SJSA1 (cell line): ENCODE measurements at regions not wholly inside any gene's neighbourhood (a gene's known extent, or its start where the extent isn't known, plus 50 kb on each side); places are given as distances from the start of the nearest gene placed in this dataset.
A peak's percentile ranks its signal among the peaks of the same experiment; 100 is the strongest.

Experiments used
- DNase-seq, 2 experiments: peaks; one replicate each; pipeline ENCODE4 v3.0.0-alpha.2; 2015 to 2020; ENCODE audit warnings: low spot score in 2 of 2, low read depth in 1 of 2
- H3K27ac ChIP-seq: fragments of 250-450 bp; sonication (Bioruptor Pico); 2 replicates; pipeline ENCODE4 v1.5.1; 2020; ENCODE audit warnings: mild to moderate bottlenecking, moderate library complexity
- H3K27me3 ChIP-seq: fragments of 250-450 bp; sonication (Bioruptor Pico); replicated peaks from 2 replicates; pipeline ENCODE4 v1.5.1; 2020; ENCODE audit warnings: mild to moderate bottlenecking, moderate library complexity
- H3K36me3 ChIP-seq: fragments of 250-450 bp; sonication (Bioruptor Pico); 2 replicates; pipeline ENCODE4 v1.5.1; 2020; ENCODE audit warnings: mild to moderate bottlenecking
- H3K4me1 ChIP-seq: fragments of 250-450 bp; sonication (Bioruptor Pico); replicated peaks from 2 replicates; pipeline ENCODE4 v1.6.1; 2021; ENCODE audit warnings: mild to moderate bottlenecking
- H3K4me3 ChIP-seq: fragments of 250-450 bp; sonication (Bioruptor Pico); 2 replicates; pipeline ENCODE4 v1.5.1; 2020; ENCODE audit warnings: mild to moderate bottlenecking
- H3K9me3 ChIP-seq: fragments of 250-450 bp; sonication (Bioruptor Pico); replicated peaks from 2 replicates; pipeline ENCODE4 v1.5.1; 2020; ENCODE audit warnings: mild to moderate bottlenecking

DNA sequence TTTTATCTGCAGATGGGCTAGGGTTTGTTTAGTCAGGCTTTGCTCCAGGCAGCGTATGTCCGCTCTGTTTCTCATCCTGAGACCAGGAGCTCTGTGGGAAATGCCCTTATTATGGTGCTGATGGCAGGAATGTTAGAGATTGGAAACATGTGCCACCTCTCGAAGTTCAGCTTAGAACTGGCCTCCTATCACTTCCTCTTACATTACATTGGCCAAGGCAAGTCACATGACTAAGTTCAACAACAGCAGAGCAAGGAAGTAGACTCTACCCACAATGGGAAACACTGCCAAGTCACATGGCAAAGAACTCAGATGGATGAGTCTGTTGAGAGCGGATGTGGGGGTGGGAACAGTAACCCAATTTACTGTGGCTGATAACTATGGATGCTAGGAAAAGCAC lies 161.9 kb upstream of the WSCD2 start:
- Histone ChIP-seq H3K27me3 (no peaks in the 10 kb centered on the region; the same call in 1 of the 2 replicates), H3K9me3 (no peaks in the 10 kb centered on the region; the same call in 1 of the 2 replicates), H3K27ac (no peak overlapping the region), H3K4me1 (no peaks in the 10 kb centered on the region), H3K36me3 (no peaks in the 10 kb centered on the region), H3K4me3 (no peak overlapping the region)
- no peak for DNase-seq

DNA sequence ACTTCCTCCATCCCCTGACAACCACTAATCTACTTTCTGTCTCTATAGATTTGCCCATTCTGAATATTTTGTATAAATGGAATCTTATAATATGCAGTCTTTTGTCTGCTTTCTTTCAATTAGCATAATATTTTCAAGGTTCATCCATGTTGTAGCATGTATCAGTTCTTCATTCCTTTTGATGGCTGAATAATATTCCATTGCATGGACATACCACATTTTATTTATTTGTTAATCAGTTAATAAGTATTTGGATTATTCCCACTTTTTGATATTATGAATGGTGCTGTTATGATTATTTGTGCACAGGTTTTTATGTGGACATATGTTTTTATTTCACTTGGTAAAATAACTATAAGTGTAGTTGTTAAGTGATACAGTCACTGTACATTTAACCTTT lies 155.1 kb upstream of the WSCD2 start:
- Histone ChIP-seq H3K4me1 (no peaks in the 10 kb centered on the region), H3K27ac (no peak overlapping the region), H3K9me3 (no peaks in the 10 kb centered on the region), H3K4me3 (no peak overlapping the region), H3K36me3 (no peaks in the 10 kb centered on the region), H3K27me3 (no peaks in the 10 kb centered on the region)
- DNase-seq: no peak

DNA sequence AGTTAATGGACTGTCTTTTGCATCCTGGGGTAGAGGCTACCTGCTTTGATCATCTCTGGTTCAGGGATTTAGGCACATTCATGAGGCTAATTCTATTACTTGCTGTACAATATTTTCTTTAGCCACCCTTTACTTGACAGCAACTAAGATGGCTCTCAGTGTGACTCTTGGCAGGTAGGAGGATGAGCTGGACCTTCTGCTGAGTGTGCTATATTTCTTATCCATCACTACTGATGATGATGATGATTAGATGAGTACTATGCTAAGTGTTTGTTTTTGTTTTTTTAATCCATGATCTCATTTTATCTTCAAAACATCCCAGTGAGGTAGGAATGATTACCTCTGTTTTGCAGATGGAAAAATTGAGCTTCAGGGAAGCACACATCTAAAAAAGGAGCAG lies 152.8 kb upstream of the WSCD2 start:
- Histone ChIP-seq H3K36me3 (no peaks in the 10 kb centered on the region), H3K27me3 (no peaks in the 10 kb centered on the region), H3K27ac (no peak overlapping the region), H3K9me3 (no peaks in the 10 kb centered on the region), H3K4me3 (no peak overlapping the region), H3K4me1 (no peaks in the 10 kb centered on the region)
- no peak for DNase-seq

DNA sequence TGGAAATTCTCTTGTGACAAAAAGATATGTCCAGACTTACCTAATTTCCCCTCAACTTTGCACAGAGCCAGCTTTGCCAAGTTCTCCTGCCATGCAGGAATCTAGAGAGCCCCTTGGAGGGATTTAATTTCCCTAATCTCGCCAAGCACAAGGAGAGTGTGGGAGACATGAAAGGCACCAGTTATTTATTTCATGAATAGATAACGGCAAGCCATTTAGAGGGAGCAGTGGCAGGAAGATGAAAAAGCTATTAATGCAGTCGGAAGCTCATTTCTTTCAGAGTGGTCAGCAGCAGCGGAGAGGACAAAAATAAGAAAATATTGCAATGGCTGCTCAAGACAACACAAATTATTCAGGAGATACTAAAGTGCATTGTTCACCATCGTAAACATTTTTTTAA lies 150.9 kb upstream of the WSCD2 start:
- Histone ChIP-seq H3K36me3 (no peaks in the 10 kb centered on the region), H3K9me3 (no peaks in the 10 kb centered on the region), H3K4me1 (no peaks in the 10 kb centered on the region), H3K27ac (no peak overlapping the region), H3K27me3 (no peaks in the 10 kb centered on the region), H3K4me3 (no peak overlapping the region)
- no peak for DNase-seq

DNA sequence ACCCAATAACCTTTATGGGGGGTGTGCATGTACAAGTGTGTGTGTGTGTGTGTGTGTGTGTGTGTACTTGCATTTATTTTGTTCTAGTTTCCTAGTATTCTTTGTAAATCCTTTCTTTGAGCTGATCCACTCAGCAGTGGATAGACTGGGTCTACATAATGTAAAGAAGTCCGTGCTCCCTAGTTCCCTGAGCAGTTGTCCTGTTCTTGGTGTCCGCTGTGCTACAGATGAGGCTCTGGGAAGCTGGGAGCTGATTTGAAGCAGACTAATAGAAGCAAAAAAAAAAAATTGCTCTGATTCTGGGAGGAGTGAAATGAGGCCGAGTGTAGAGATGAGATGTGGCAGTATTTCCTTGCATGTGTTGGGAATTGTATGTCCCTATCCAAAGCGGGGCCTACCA lies 150.4 kb upstream of the WSCD2 start:
- Histone ChIP-seq H3K4me1 (no peaks in the 10 kb centered on the region), H3K27me3 (no peaks in the 10 kb centered on the region), H3K36me3 (no peaks in the 10 kb centered on the region), H3K4me3 (no peak overlapping the region), H3K27ac (no peak overlapping the region), H3K9me3 (no peaks in the 10 kb centered on the region)
- no peak for DNase-seq

DNA sequence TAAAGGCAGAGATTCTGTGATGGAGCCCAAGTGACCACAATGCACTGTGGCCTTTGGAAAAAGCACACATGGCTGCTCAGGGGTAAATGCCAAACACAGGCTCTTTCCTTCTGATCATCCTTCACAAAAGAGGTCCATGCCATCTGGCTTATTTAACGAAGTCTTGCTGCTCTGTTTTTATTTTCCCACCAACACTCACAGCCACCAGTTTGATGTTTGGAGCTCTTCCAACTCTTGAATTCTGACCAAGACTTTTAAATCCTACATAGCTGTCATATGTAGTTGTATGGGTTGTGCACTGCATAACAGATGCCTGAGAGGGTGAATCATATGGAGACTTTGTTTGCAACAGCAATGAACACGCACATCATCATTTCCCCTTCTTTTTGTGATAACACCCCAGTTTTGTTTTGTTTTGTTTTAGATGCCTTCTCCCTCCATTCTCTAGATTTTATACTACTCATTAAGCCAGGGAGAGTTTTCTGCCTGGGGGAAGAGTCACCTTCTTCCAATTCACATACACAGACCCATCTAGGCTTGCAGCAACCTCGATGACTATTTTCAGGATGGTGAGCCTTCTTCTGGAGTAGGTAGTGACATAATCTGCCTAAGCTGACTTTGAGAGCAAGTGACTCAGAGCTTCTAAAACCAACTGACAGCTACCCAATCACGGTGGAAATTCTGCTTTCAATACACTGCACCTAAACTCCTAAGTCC lies 145.2 kb upstream of the WSCD2 start:
- Histone ChIP-seq H3K9me3 (no peaks in the 10 kb centered on the region), H3K27me3 (no peaks in the 10 kb centered on the region), H3K36me3 (no peaks in the 10 kb centered on the region), H3K27ac (no peak overlapping the region), H3K4me1 (no peaks in the 10 kb centered on the region), H3K4me3 (no peak overlapping the region)
- peak in 1 of 2 experiments; percentile 2 for DNase-seq

DNA sequence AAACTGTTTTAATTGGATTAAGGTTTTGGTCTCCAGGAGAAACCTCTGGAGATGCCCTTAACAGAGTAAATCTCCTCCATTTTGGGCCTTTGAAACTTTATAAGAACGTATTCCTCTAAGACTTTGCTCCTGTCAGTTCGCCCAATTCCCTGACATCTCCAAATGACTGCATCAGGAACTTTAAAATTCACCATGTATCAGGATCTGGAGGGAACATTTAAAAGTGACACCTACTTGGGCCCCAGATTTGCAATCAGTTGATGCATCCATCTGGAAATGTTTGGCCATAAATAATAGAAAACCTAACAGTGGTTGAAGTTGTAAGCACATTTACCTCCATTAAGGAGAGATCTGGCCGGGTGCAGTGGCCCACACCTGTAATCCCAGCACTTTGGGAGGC lies 144.1 kb upstream of the WSCD2 start:
- Histone ChIP-seq H3K4me3 (no peak overlapping the region), H3K27me3 (no peaks in the 10 kb centered on the region), H3K36me3 (no peaks in the 10 kb centered on the region), H3K4me1 (no peaks in the 10 kb centered on the region), H3K27ac (no peak overlapping the region), H3K9me3 (no peaks in the 10 kb centered on the region)
- no peak for DNase-seq

DNA sequence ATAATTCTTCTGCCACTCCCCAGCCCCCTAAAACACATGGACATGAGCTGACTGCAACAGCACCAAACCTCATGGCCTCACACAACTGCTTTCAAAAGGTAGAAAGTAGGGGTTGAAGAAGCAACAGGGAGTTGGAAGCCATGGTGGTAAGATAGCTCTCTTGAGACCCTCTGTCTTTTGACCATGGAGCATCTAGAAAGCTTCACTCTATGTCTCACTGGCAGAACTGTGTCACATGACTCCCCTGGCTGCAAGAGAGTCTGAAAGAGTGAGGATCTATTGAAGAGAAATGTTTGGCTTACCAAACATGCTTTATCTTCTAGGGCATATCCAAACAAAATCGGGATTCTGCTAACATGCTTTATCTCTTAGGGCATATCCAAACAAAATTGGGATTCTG lies 142.9 kb upstream of the WSCD2 start:
- no peaks in the 10 kb centered on the region for H3K4me1 ChIP-seq
- H3K27ac ChIP-seq: no peak overlapping the region
- no peaks in the 10 kb centered on the region for H3K9me3 ChIP-seq
- no peak for DNase-seq
- no peak overlapping the region for H3K4me3 ChIP-seq
- H3K27me3 ChIP-seq: no peaks in the 10 kb centered on the region
- H3K36me3 ChIP-seq: no peaks in the 10 kb centered on the region

DNA sequence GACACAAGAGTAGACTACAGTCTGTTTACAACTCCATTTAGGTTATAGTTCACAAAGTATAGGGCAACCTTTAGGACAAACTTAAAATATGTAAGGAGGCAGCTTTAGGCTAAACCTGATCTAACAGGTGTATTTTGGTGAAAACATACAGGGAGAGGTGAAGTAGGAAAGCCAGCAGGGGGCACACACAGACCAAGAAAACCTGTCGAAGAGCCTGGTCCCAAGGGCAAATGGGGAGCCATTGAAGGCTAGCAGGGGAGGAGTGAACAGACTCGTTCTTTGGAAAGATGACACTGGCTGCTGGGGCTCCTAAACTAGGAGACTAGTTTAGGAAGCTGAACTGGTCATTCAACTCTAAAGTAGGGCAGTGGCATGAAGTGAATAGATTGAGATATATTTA lies 138.8 kb upstream of the WSCD2 start:
- no peak overlapping the region for H3K4me3 ChIP-seq
- no peak overlapping the region for H3K27ac ChIP-seq
- H3K4me1 ChIP-seq: no peaks in the 10 kb centered on the region
- H3K9me3 ChIP-seq: no peaks in the 10 kb centered on the region
- no peak for DNase-seq
- H3K27me3 ChIP-seq: no peaks in the 10 kb centered on the region
- H3K36me3 ChIP-seq: no peaks in the 10 kb centered on the region

DNA sequence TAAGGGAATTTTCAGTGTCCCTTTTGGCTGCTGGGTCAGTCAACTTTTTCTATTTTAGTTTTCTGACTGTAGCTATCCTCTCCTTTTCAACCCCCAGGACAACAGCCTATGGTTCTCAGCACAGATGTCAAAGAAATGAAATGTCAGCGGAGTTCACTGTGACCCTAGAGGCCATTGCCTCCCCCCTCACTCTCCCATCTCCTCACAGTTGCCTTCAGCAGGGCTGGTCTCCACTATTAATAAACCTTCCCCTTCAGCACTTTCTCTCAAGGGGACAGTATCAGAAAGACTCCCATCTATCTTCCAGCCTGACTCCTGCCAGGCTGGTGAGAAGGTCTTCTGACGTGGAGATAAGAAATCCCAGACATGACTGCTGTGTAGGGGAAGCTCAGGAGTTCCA lies 137.1 kb upstream of the WSCD2 start:
- Histone ChIP-seq H3K36me3 (no peaks in the 10 kb centered on the region), H3K4me1 (no peaks in the 10 kb centered on the region), H3K27ac (no peak overlapping the region), H3K4me3 (no peak overlapping the region), H3K9me3 (no peaks in the 10 kb centered on the region), H3K27me3 (0 out of 2 replicates have a peak, but pooled peaks cover 4% of the 10 kb centered on the region)
- DNase-seq: no peak

DNA sequence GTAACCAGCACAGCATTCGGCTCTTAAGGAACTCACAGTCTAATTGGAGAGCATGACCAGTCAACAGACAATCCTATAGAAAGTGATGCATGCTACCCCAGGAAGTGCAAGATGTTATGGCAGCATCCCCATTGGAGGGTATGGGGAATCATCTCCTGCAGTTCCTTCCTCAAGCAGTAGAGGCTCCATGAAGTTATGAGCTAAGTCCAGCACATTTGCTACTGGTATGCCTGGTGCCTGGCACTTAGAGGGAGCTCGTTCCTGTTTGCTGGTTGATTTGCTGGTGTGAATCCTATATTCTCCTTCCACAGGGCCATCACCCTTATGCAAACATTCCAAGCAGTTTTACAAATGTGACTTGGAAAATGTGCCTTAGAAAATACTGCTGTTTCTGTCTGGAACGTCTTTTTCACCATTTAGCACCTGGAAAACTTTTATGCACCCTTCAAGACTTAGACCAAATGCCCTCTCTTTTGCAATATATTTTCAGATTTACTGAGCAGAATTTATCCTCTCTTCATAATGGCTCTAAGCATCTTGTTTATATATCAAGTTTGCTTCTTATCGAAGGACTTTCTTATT lies 136.1 kb upstream of the WSCD2 start:
- Histone ChIP-seq H3K27me3 (0 out of 2 replicates have a peak, but pooled peaks cover 4% of the 10 kb centered on the region), H3K36me3 (no peaks in the 10 kb centered on the region), H3K4me3 (no peak overlapping the region), H3K4me1 (no peaks in the 10 kb centered on the region), H3K9me3 (no peaks in the 10 kb centered on the region), H3K27ac (no peak overlapping the region)
- no peak for DNase-seq

DNA sequence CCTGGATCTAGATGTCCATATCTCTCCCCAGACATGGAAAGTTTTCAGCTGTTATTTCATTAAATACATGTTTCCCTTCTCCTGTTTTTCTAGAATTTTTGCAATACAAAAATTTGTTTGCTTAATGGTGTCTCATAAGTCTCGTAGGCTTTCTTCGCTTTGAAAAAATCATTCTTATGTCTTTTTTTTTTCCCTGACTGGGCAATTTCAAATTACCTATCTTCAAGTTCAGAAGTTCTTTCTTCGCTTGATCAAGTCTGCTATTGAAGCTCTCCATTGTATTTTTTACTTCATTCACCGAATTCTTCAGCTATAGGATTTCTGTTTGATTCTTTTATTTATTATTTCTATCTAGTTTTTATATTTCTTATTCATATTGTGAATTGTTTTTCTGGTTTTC lies 130.2 kb upstream of the WSCD2 start:
- no peak overlapping the region for H3K27ac ChIP-seq
- DNase-seq: no peak
- 0 out of 2 replicates have a peak, but pooled peaks cover 4% of the 10 kb centered on the region for H3K27me3 ChIP-seq
- H3K4me1 ChIP-seq: no peaks in the 10 kb centered on the region
- H3K4me3 ChIP-seq: no peak overlapping the region
- no peaks in the 10 kb centered on the region for H3K9me3 ChIP-seq
- no peaks in the 10 kb centered on the region for H3K36me3 ChIP-seq

DNA sequence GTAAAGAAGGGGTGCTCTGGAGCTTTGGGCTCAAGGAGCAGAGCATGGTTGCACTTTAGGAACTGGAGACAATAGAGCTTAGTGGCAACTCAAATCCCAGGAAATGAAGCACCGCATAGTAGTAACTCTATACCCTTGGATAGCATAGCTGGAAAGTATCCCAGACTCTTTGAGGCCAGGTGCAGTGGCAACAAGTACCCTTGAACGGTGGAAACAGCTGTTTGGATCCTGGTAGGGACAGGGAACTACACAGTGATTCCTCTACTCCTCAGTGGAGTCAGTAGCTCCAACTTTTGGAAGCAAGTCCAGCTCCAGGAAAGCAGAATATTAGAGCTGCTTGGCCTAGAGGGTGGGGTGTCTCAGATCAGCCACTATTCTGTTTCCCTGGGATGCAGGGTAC lies 129.0 kb upstream of the WSCD2 start:
- Histone ChIP-seq H3K4me1 (no peaks in the 10 kb centered on the region), H3K9me3 (no peaks in the 10 kb centered on the region)

DNA sequence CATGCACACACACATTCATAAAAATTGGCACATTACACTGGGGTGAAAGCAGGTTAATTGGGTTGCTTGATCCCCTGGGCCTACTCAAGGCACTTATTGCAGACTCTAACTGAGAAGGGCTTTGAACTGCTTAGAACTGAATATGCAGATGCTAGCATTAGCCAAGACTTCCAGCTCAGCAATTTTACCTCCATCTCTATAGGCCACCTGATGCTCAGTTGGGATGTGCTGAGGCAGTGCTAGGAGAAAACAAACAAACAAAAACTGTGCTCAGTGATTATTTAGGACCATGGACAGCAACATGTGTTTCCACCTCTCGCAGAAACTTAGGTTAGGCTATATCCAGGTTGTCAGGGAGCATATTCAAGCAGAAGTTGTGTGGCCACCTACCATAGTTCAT lies 124.8 kb upstream of the WSCD2 start:
- no peak for DNase-seq
- H3K4me1 ChIP-seq: no peaks in the 10 kb centered on the region

More for the DNA sequence above, 129.0 kb upstream of the WSCD2 start:
- no peak for DNase-seq
- Histone ChIP-seq H3K27me3 (0 out of 2 replicates have a peak, but pooled peaks cover 4% of the 10 kb centered on the region), H3K4me3 (no peak overlapping the region), H3K27ac (no peak overlapping the region), H3K36me3 (no peaks in the 10 kb centered on the region)

More for the DNA sequence above, 124.8 kb upstream of the WSCD2 start:
- Histone ChIP-seq H3K4me3 (no peak overlapping the region), H3K27me3 (no peaks in the 10 kb centered on the region; the same call in 1 of the 2 replicates), H3K36me3 (no peaks in the 10 kb centered on the region), H3K27ac (no peak overlapping the region), H3K9me3 (no peaks in the 10 kb centered on the region)
